HS-27A (cell line): ENCODE measurements at regions not wholly inside any gene's neighbourhood (a gene's known extent, or its start where the extent isn't known, plus 50 kb on each side); places are given as distances from the start of the nearest gene placed in this dataset.

Experiments
- DNase-seq: peaks from one replicate; pipeline ENCODE4 v3.0.0-alpha.2; 2012; ENCODE audit warnings: low read depth, missing footprints

DNA sequence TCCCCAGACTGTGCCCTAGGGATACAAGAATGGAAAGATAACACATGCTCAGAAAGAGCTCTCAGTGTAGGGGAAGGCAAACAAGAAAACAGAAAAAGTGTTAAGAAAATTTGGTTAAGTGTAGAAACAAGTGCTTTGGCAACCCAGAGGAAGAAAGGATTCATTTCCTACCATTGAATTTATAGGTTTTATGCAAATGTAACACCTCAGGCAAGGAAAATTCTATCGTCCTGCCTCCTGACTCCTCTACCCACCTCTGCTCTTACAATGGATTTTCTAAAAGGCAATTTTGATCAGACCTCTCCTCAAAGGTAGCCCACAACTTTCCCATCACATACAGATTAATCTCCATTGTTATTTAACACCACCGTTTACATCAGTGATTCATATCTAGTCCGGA lies 298.7 kb downstream of the RFC3 start:
- DNase-seq: no peak

DNA sequence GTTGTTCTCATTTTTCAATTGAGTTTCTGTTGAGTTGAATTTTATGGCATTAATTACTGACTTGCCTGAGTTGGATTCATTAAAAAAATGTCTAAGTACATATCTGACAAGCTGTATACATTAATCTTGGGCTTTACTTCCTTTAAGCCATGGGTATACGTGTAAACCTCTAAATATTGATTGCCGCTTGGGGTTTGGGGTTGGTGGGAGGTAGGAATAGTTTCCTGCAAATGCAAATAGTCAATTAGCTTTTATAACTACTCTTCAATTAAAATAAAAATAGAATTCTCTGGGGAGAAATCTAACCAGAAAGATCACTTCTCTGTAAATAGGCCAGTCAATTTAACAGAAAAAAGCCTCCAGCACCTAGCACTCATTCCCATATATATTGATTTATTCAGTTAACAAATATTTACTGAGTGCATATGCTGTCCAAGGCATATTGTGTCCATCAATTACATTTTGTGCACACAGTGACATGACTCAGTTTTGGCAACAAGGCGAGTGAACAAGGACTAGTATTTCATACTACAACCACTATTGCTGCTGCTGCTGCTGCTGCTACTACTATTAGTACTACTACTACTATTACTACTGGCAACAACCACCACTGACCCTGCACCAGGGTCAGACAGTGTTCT lies 306.8 kb downstream of the RFC3 start:
- no peak for DNase-seq

DNA sequence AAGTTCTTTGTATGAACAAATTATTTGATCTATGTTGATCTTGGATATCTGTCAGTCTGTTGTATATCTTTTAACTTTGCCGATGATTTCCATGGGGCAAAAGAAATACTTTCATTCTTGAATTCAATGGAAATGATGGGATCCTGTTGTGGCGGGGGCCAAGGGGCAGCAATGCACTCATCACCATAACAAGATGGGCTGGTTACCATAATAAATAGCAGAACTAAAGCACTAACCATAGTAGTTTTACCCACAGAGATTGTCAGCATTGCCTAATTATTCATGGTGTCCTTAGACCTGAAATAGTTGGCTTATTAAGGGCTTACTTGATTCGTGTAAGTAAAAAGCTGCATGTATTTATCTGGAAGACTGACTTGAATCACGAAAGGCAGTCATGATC lies 309.6 kb downstream of the RFC3 start:
- DNase-seq: no peak

DNA sequence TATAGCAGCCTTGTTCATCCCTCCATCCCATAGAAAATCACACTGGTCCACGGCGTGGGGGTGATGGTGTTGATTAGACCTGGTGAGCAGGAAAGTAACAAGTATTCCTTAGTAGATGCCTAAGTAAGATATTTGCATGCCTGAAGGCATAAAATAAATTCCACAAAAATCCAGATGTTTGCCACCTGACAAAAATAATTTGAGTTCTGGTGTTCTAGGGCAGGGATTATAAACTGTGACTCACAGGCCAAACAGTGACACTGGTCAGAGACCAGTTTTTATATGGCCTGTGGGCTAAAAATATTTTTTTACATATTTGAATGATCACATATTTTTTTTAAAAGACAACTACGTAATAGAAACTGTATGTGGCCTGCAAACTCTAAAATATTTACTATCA lies 310.7 kb downstream of the RFC3 start:
- no peak for DNase-seq

DNA sequence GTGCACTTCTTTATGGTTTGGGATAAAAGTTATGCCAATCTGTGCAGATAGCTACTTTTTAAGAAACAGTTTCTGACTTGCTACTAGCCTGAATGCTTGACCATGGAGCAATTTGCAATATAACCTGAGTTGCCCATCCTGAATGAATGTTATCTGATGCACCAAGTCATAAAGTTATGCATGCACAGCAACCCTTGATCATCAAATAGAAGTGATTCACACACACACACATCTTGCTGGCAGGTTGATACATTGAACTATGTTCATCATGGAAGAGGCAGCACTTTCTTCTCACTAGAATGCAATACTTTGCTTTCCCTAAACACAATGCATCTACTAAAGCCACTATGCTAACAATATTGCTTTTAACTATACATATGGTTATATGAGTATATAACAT lies 311.5 kb downstream of the RFC3 start:
- DNase-seq: no peak

DNA sequence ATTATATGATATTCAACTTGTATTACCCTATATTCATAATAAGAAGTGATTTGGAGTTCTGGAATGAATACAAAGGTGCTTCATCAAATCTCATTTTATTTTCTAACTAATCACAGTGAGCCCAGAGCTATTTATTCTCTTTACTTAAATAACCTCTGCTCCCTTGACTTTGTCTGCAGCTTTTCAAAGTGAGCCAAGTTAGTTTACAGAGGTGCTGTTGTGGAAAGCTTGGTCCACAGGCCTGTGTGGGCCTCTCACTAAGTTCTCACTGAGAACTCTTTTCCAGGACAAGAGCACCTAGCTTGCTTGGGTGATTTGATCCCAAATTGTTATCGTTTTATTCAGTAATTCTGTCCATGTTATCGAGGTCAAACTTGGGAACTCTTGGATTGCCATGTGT lies 319.3 kb downstream of the RFC3 start:
- no peak for DNase-seq

DNA sequence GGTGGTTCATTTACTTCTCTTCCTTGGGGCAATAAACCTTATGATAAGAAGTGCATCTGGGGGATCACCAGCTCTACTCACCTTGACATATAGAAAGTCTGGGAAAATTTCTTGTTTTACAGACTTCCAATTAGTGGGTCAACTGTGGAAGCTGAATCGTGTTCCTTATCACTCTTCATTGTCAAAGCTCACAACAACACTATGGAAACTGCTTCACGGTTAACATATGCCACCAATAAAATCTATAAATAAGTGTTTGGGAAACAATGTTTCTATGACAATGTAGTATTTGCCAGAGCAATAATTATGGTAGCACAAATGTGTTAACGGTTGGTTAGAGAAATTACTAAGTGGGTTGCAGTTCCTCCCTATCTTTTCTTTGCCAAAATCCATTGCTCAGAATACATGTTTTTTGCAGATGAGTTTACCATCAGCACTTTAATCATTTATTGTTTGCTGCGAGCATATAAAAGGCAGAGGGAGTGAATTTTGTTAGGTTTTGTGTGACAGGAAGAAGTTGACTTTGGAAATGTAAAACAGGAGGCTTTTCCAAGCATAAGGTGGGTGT lies 321.8 kb downstream of the RFC3 start:
- no peak for DNase-seq

DNA sequence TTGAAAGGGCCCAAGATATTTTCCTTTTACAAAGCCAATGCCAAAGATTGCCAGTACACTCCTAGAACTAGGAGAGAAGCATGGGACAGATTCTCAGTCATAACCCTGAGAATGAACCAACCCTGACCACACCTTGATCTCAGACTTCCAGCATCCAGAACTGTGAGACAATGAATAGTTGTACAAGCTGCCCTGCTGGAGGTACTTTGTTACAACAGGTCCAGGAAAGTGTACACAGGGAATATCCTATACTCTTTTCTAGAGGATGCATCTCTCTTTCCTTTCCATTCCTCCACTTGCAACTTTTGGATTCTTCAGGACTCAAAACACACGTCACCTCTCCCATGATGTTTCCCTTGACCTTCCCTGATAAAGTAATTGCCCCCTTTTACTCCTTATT lies 325.7 kb downstream of the RFC3 start:
- no peak for DNase-seq

DNA sequence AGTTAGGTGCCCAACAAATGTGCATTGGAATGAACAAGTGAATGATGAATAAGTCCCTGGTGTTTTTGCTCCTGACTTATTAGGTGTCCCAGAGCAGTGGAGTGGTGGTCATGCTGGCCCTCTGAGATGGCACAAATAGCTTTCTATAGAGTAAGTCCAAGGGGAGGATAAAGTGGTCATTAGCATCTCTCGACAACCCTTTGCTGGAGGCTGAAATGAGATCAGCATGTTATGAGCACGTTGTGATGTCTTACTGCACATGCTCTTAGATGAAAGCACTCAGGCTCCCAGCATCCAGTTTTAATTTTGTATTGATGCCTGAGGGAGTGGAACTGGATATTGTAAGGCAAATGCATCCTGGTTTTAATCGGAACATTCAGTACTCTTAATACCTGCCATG lies 326.2 kb downstream of the RFC3 start:
- no peak for DNase-seq

DNA sequence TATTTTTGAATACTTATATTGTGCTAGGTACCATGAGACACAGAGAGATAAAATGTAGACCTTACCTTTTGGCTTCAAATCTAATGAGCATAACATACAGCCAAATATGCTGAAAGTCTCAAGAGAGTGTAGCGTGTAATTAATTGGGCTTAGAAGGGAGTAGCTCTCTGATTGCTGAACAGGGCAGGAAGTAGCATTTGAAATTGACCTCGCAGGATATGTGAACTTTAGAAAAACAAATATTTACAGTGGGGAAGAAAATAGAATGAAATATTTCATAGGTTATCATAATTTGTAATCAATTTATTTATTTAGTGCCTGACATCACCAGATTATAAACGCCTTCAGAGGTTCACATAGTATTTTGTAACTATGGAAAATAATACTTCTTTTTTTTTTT lies 327.1 kb downstream of the RFC3 start:
- DNase-seq: no peak

DNA sequence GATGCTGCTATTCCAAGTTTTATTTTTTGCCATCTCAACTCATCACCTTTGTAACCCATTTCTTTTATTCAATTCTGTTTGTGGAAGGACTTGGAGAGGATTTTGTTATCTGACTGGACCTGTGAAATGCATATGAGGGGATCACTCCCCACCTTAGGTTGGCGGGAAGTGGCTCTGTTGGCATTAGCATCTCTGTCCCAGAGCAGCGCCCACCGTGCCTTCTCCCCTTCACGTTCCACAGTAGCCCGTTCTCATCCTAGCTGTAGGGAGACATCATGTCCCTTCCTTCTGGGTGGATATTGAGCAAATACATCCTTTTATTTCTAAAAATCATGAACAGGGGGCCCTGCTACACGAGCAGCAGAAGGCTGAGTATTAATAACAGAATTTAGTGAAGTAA lies 330.4 kb downstream of the RFC3 start:
- no peak for DNase-seq

DNA sequence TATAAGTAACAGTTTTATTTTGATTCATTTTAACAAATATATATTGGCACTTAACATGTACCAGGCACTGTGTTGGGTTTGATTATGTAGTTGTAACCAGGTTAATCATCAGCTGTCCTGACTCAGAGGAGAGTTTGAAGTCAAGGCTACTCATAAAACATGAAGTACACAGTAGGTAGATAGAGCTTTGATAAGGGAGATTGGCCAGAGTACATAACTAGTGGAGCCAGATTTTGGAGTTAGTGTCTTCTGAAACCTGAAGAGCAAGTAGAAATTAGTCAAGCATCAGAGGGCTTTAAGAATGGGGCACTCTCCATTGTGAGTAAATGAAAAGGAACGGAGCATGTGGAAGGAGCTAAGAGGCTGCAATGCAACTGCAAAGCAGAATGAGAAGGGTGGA lies 333.9 kb downstream of the RFC3 start:
- no peak for DNase-seq

DNA sequence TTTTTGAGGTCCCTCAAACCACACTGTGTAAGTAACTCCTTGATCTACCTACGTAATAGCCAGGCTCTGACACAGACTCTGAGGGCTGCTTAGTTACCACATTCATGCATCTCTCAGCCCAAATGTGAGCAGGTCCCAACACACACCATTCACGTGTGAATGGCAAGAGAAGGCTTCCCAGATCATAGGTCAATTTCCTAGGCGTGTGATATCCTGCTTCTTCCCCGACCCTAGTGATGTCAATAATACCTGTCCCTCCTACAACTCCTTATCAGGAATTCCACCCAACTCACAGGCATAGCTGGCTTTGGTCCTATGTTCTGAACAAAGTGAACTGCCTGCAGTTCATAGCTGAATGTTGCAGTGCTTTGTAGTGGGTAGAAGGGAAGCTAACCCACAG lies 334.5 kb downstream of the RFC3 start:
- DNase-seq: no peak

DNA sequence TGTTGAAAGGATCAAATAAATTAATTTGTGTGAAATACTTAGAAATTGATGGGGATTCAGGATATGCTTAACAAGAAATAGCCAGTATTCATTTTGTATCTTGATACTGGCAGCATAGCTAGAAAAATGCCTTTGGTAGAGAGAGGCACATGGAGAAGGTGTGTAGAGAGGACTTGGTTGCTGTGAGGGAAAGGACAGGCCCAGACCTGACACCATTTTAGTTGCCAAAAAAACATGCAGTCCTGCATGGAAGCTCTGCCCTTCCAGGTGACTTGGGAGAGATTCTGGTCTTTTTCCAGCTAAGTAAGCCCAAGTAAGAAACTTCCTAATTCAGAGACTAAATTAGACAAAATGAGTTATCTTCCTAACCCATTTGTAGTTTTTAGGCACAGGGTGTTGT lies 335.0 kb downstream of the RFC3 start:
- DNase-seq: no peak

DNA sequence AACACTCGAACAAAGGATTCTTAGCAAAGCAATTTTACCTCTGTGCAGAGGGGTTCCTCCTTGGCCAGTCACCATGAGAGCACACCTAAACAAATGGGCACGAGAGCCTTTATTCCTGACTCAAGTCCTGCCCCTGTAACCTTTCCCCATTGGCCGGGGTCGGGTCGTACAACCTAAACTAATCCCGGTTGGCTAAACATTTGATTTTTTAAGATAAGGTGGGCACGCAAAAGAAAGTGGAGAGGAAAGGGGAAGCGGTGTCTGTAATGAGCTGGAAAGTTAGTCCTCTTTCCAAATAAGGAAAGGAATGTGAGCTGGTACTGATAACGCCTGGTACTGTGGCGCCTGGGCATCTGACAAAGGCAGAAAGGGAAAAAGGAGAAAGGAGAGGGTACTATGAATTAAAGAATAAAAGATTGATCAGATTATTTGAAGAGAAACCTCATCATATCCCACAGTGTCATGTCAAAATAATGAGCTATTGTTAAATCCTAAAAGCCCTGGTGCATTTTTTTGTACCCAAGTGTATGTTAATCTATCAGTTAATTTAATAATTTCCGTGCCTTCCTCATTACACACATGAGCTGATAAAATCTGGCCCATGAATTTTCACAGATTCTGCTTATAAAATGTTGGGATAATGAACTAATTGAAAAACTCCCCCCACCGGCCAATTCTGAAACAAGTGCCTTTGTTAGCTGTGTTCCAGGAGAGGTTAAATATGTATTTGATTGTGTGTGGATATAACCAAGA lies 335.7 kb downstream of the RFC3 start:
- DNase-seq: no peak

DNA sequence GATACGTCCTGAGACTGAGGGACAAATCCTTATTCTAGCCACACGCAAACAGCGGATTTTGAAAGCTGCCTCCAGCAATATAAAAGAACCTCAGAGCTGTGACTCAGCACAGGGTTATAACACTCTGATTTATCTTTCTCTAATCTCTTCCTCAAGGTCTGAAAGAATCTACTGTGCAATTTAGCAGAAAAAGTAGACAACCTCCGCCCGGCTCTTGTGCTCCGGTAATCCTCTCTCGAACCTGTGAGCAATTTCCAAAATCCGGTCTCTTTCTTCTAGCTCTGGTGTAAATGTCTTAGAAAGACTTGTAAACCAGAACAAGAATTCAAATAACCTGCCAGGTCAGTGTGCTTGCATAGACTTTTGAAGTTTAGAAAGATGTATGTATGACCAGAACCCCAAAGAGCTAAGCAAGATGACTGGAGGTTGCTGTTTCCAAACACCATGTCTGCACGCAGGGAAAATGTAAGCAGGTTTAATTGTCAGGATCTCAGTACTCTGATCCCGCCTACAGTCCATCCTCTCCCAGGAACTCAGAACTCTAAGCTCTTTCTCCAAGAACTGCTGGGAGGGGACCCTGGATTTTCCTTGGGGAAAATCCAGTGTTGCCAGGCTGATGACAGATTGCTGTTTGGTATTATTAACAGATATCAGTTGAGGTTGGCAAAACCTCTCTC lies 338.1 kb downstream of the RFC3 start:
- DNase-seq: no peak

DNA sequence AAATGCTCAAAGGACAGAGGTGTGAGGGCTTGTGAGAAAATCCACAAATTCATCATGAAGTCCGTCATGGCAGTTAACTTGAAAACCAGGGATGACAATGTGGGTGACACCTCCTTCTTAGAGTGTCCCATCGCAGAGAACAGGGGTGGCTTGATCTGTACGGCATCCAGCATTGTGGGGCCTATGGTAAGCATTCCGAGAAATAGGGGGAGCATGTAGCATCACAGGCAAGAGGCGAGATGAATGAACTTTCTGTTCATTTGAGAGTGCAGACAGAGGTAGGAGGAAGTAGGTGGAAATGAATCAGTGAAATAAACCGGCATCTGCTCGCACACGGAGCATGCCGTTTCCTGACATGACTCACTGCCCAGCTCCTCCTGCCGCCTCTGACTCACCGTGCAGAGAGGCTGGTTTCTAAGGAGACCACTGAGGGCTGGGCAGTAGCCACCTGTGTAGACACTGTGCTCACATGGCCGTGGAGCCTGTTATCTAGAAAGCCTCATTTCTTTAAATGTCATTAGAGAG lies 339.0 kb downstream of the RFC3 start:
- peak; percentile 68 for DNase-seq

DNA sequence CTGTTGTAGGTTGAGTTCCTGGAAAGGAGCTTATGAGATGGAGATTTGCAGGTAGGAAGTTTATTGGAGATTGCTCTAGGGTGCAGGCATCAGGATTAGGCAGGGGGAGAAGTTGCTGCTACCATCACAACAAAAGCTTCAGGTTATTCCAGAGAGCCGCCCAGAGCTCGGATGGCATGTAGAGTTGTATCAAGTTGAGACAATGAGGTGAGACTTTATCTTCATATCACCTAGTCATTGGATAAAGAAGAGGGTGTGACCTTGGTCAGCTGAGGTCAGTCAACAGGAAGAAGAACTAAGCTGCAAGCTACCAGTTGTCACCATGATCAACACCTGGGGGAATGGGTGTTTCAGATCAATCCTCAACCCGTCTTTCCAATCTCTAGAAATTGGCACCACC lies 342.0 kb downstream of the RFC3 start:
- no peak for DNase-seq

DNA sequence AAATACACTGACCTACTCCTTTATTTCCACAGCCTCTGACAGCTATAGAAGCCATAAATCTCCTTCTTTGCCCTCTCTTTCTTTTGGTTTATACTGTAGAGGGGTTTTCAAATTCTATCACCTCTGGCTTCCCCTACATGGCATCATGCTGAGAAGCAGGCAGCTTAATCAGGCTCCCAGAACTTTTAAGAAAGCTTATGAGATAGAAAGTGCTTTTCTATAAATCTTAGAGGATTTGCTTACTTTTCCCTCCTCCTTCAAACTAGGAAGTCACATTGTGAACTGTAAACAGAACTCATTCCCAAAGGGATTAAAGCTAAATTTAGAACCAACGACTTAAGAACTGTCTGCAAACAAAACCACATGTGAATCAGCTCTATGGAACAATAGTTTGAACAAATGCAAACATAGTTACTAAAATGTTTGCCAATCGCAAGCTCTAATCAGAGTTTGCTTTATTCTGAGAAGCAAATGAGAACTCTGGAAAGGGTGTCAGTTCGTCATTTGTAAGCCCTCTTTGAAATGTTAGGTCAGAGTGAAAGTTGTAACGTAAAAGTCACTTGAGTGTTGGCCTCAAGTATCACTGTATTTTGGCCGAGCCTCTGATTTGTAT lies 344.1 kb downstream of the RFC3 start:
- DNase-seq: no peak

DNA sequence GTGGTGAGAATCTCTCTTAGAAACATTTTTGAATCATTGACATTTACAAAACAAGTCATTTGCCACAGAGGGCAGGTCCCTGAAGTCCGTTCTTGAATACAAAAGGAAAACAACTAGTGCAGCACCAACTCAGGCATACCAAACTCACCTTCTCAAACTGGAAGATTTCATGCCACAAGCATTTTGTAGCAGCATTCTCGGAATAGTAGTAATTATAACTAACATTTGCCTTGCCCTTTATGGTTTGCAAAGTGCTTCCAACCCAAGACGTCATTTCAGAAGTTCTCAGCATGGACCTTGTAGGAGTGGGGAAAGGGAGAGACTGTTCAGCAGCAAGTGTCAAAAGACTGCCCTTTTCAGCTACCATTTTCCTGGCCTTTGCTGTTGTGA lies 344.6 kb downstream of the RFC3 start:
- DNase-seq: no peak

DNA sequence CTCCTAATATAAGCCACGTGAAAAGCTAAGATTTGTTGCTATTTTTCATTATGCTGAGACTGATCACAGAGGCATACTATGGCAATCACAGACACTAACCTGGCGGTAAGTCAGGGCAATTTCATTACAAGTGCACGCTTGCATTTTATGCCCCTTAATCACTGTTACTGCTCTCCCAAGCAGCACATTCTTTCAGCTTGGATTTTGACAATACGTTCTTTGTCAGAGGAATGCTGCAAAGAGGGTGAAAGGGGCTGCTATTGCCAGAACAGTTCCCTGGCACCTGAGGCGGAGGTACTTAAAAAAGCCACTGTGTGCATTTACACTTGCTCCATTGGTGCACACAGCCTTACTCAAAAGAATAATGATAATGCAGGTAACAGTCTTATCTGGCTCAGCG lies 346.6 kb downstream of the RFC3 start:
- no peak for DNase-seq

DNA sequence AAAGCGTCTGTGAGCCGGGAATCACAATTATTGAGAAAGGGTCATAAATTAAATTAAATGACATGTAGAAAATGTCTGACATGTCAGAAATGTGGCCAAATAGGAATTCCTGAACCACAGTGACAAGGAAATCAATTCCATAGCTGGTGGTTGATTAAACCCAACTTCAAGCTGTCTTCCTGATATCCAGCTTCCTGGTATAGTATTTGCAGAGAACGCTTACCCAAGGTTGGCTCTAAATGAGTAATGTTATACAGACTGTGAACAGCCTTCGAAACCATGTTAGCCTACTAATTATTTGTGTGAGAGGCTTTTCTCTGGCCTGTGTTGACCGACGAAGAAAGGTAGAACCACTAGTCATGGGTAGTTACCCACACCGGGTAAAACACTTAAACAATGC lies 347.2 kb downstream of the RFC3 start:
- DNase-seq: no peak

DNA sequence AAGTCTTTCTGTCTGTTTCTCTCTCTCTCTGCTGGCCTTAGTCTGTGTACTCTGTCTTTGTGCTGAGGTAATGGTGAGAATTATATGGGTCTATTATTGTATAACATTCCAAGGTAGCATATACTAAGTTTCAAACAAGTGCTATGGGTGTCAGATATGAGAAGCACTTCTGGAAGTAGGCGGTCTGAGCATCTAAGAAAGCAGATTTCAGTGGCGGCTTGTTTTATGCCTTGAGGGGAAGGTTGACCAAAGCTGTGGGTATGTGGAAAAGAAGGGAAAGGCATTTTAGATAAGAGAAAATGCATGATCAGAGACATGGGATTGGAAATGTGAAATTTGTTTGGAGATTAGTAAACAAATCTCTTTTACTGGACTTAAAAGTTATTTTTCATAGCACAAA lies 348.5 kb downstream of the RFC3 start:
- DNase-seq: no peak
